ENCODE measurements at regions not wholly inside any gene's neighbourhood (a gene's known extent, or its start where the extent isn't known, plus 50 kb on each side); places are given as distances from the start of the nearest gene placed in this dataset.

DNA sequence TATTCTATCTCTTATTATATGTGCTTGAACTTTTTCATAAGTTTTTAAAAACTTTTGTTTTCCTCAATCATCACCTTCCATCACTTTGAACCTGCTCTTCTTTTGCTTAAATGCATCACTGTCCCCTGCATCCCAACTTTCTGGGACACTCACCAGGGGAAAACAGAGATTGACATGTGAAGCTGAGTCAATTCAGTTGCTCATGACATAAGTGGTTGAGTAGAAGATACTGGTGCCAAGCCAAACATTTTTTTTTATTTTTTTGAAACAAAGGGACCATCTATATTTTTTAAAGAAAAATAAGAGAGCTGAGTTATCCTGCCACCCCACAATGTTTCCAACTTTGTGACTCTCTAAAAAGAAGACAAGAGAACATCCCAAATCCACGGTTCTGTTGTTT lies 61.8 kb upstream of the AHR start:
- H3K9me3 ChIP-seq (ENCODE audit: insufficient read depth, low read length), result no peaks in the 10 kb centered on the region
- no peaks in the 10 kb centered on the region for H3K9me2 ChIP-seq (replicated peaks; ENCODE audit: insufficient read depth, low read length)
- no peak overlapping the region for H3K27ac ChIP-seq (ENCODE audit: low read depth, low read length)
- no peaks in the 10 kb centered on the region for H3K79me2 ChIP-seq (ENCODE audit: insufficient read depth, low read length)
- H2AFZ ChIP-seq (ENCODE audit: low read depth, low read length, severe bottlenecking), result no peak overlapping the region
- no peak for TF ChIP-seq EZH2phosphoT487 (conservative IDR thresholded peaks at IDR 0.05; ENCODE audit: low read length)
- TF ChIP-seq, protein P1, sequence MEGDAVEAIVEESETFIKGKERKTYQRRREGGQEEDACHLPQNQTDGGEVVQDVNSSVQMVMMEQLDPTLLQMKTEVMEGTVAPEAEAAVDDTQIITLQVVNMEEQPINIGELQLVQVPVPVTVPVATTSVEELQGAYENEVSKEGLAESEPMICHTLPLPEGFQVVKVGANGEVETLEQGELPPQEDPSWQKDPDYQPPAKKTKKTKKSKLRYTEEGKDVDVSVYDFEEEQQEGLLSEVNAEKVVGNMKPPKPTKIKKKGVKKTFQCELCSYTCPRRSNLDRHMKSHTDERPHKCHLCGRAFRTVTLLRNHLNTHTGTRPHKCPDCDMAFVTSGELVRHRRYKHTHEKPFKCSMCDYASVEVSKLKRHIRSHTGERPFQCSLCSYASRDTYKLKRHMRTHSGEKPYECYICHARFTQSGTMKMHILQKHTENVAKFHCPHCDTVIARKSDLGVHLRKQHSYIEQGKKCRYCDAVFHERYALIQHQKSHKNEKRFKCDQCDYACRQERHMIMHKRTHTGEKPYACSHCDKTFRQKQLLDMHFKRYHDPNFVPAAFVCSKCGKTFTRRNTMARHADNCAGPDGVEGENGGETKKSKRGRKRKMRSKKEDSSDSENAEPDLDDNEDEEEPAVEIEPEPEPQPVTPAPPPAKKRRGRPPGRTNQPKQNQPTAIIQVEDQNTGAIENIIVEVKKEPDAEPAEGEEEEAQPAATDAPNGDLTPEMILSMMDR (IDR thresholded peaks at IDR 0.05; ENCODE audit: insufficient read depth, low read length, poor library complexity, severe bottlenecking), result no peak
- H3K27me3 ChIP-seq (ENCODE audit: low read length), result no peaks in the 10 kb centered on the region
- no peaks in the 10 kb centered on the region for H3F3A ChIP-seq (ENCODE audit: insufficient read depth)
- no peak overlapping the region for H3K4me2 ChIP-seq (ENCODE audit: low read depth, low read length, poor library complexity, severe bottlenecking)
- H4K20me1 ChIP-seq (ENCODE audit: low read depth, low read length), result no peaks in the 10 kb centered on the region
- no peak overlapping the region for H3K9ac ChIP-seq (ENCODE audit: low read length)
- no peak overlapping the region for H3K4me3 ChIP-seq (ENCODE audit: insufficient read depth, low read length, poor library complexity, severe bottlenecking)
- H3K36me3 ChIP-seq (ENCODE audit: low read length), result no peaks in the 10 kb centered on the region

DNA sequence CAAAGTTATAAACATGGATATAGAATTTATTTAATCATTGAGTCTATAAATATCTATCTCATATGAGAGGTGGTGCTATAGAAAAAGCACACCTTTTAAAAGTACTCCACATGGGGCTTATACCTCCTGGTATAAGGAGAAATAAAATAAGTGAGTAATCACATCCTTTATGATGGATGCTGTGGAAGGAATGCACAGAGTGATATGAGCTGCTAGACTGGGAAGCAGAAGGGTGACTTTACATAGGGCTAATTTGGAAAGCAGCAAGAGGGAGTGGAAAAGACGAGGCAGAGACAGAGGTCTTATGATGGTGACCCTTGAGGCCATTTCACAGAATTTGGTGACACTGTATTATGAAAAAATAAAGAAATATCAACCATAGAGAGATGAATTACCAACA lies 59.4 kb upstream of the AHR start:
- H3K4me2 ChIP-seq (ENCODE audit: low read depth, low read length, poor library complexity, severe bottlenecking), result no peak overlapping the region
- no peaks in the 10 kb centered on the region; the same call in 1 of the 2 replicates for H3K36me3 ChIP-seq (ENCODE audit: low read length)
- no peak overlapping the region for H3K4me3 ChIP-seq (ENCODE audit: insufficient read depth, low read length, poor library complexity, severe bottlenecking)
- H3K9ac ChIP-seq (ENCODE audit: low read length), result no peak overlapping the region
- no peak overlapping the region for H2AFZ ChIP-seq (ENCODE audit: low read depth, low read length, severe bottlenecking)
- no peaks in the 10 kb centered on the region for H3F3A ChIP-seq (ENCODE audit: insufficient read depth)
- H4K20me1 ChIP-seq (ENCODE audit: low read depth, low read length), result no peaks in the 10 kb centered on the region
- no peak overlapping the region for H3K27ac ChIP-seq (ENCODE audit: low read depth, low read length)
- H3K9me3 ChIP-seq (ENCODE audit: insufficient read depth, low read length), result no peaks in the 10 kb centered on the region
- H3K27me3 ChIP-seq (ENCODE audit: low read length), result no peaks in the 10 kb centered on the region
- no peaks in the 10 kb centered on the region for H3K9me2 ChIP-seq (replicated peaks; ENCODE audit: insufficient read depth, low read length)
- TF ChIP-seq EZH2phosphoT487 (conservative IDR thresholded peaks at IDR 0.05; ENCODE audit: low read length), result no peak
- TF ChIP-seq, protein P1 (IDR thresholded peaks at IDR 0.05; ENCODE audit: insufficient read depth, low read length, poor library complexity, severe bottlenecking), result no peak
- no peaks in the 10 kb centered on the region for H3K79me2 ChIP-seq (ENCODE audit: insufficient read depth, low read length)

DNA sequence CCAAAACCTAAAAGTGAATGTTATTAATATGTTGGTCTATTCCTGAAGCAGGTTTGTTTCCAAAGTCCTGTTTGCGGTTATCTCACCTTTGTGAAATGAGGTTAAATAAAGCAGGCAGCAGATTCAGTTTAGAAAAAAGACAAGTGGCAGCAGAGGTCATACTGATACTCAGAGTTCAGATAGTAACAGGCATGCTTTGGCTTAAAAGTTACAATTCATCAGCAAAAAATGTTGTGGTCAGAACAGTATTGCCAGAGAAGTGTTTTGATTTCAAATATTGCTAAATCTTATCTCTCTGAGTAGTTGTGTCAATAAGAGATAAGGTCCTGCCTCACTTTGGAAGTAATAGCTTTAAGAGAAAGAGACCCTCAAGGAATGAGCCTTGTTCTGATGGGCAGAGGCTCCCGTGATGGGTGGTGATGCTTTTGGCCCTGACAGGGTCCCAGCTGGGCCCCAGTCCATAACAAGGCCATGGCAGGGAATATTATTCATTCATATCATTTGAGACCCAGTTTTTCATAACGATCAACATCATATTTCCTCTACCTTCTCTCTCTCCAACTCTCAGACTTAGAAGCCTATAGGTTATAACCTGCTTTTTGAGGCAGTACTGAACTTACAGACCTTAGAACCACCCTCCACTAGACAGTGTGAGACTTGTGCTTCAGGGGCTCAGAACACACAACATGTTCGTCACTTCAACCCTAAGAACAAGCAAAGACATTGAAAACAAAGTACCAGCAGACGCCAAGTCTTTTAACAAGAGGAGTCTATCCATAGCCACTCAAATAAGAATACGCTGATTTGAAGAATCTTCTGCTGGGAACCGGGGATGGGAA lies 58.5 kb upstream of the AHR start:
- TF ChIP-seq EZH2phosphoT487 (conservative IDR thresholded peaks at IDR 0.05; ENCODE audit: low read length), result no peak
- TF ChIP-seq, protein P1 (IDR thresholded peaks at IDR 0.05; ENCODE audit: insufficient read depth, low read length, poor library complexity, severe bottlenecking), result no peak
- H3K79me2 ChIP-seq (ENCODE audit: insufficient read depth, low read length), result no peaks in the 10 kb centered on the region
- no peaks in the 10 kb centered on the region for H3K9me2 ChIP-seq (replicated peaks; ENCODE audit: insufficient read depth, low read length)
- no peaks in the 10 kb centered on the region for H4K20me1 ChIP-seq (ENCODE audit: low read depth, low read length)
- no peaks in the 10 kb centered on the region for H3K9me3 ChIP-seq (ENCODE audit: insufficient read depth, low read length)
- H3K9ac ChIP-seq (ENCODE audit: low read length), result no peak overlapping the region
- no peak overlapping the region for H3K4me2 ChIP-seq (ENCODE audit: low read depth, low read length, poor library complexity, severe bottlenecking)
- H3K27ac ChIP-seq (ENCODE audit: low read depth, low read length), result no peak overlapping the region
- H3K4me3 ChIP-seq (ENCODE audit: insufficient read depth, low read length, poor library complexity, severe bottlenecking), result no peak overlapping the region
- no peaks in the 10 kb centered on the region for H3K27me3 ChIP-seq (ENCODE audit: low read length)
- H3K36me3 ChIP-seq (ENCODE audit: low read length), result no peaks in the 10 kb centered on the region; the same call in 1 of the 2 replicates
- H3F3A ChIP-seq (ENCODE audit: insufficient read depth), result no peaks in the 10 kb centered on the region
- H2AFZ ChIP-seq (ENCODE audit: low read depth, low read length, severe bottlenecking), result no peak overlapping the region
